ENCODE measurements at regions not wholly inside any gene's neighbourhood (a gene's known extent, or its start where the extent isn't known, plus 50 kb on each side); places are given as distances from the start of the nearest gene placed in this dataset.

- no peak for DNase-seq
These were observed 53.4 kb downstream of the RPLP1 start for GRCh38 chr15:69505956-69506556.

GRCh38 chr15:69508659-69509058, 56.0 kb downstream of the RPLP1 start:
- no peak for DNase-seq

GRCh38 chr15:69509131-69509530, 56.5 kb downstream of the RPLP1 start:
- DNase-seq = no peak

GRCh38 chr15:69510556-69510955, 57.9 kb downstream of the RPLP1 start:
- no peak for DNase-seq

- DNase-seq = no peak
These were observed 58.4 kb downstream of the RPLP1 start for GRCh38 chr15:69511015-69511414.

GRCh38 chr15:69511716-69512340, 59.2 kb downstream of the RPLP1 start:
- no peak for DNase-seq

GRCh38 chr15:69513450-69513960, 60.9 kb downstream of the RPLP1 start:
- no peak for DNase-seq

GRCh38 chr15:69513986-69514385, 61.4 kb downstream of the RPLP1 start:
- DNase-seq = no peak

- DNase-seq = no peak
These were observed 62.9 kb downstream of the RPLP1 start for GRCh38 chr15:69515508-69515907.

- no peak for DNase-seq
These were observed 63.3 kb downstream of the RPLP1 start for GRCh38 chr15:69515926-69516325.

GRCh38 chr15:69517052-69517451, 64.4 kb downstream of the RPLP1 start:
- no peak for DNase-seq

- no peak for DNase-seq
These were observed 66.2 kb downstream of the RPLP1 start for GRCh38 chr15:69518806-69519205.

GRCh38 chr15:69520067-69520466, 67.4 kb downstream of the RPLP1 start:
- DNase-seq = no peak

- DNase-seq = no peak
These were observed 69.7 kb downstream of the RPLP1 start for GRCh38 chr15:69522361-69522760.

GRCh38 chr15:69523010-69524001, 70.7 kb downstream of the RPLP1 start:
- DNase-seq = peak; percentile 56

- DNase-seq = no peak
These were observed 71.7 kb downstream of the RPLP1 start for GRCh38 chr15:69524296-69524695.

GRCh38 chr15:69524814-69525213, 72.2 kb downstream of the RPLP1 start:
- no peak for DNase-seq

- DNase-seq = no peak
These were observed 72.9 kb downstream of the RPLP1 start for GRCh38 chr15:69525543-69525942.

- DNase-seq = no peak
These were observed 73.8 kb downstream of the RPLP1 start for GRCh38 chr15:69526081-69527061.

GRCh38 chr15:69529141-69529540, 76.5 kb downstream of the RPLP1 start:
- no peak for DNase-seq

GRCh38 chr15:69529961-69530633, 77.5 kb downstream of the RPLP1 start:
- no peak for DNase-seq
